ENCODE measurements at regions not wholly inside any gene's neighbourhood (a gene's known extent, or its start where the extent isn't known, plus 50 kb on each side); places are given as distances from the start of the nearest gene placed in this dataset.

DNA sequence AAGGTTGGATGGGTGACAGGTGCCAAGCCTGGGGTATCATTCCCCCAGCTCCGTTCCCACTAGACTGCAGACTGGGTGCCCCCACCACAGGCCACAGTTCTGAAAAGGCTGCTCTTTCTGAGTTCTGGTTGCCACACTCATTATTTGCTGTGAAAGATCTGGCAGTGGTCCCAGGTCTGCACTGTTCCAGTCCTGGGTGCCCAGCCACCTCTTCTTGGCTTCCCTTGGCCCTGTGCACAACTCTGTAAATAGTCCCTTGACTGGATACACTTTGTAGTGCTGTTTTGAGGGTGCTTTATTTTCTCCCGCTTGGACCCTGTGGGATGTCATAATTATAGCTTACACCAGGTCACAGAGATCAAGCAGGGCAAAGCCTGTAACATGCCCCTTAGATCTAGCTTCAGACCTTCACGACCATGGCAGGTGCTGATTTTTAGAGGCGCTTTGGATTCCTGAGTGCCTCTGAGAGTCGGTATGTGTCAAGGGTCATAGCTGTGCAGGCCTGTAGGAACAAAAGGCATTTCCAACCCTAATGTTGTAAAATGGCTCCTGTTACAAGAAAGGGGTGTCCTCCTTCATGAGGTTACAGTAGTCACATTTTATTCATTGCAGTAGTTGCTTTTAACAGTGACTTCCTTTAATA lies 344.9 kb downstream of the ICE1 start:
- TF ChIP-seq CTCF (conservative IDR thresholded peaks at IDR 0.05) (no peak), ZFX (IDR thresholded peaks at IDR 0.05) (no peak)
